GM12878 (cell line): ENCODE measurements at regions not wholly inside any gene's neighbourhood (a gene's known extent, or its start where the extent isn't known, plus 50 kb on each side); places are given as distances from the start of the nearest gene placed in this dataset.

Experiments used
- ATAC-seq: fragments of 200-7000 bp; cut with Tn5 transposase; 3 replicates; pipeline ENCODE4 v1.9.1; 2020; ENCODE audit warnings: mild to moderate bottlenecking, moderate library complexity
- BruUV-seq: library from RNA; stranded (reverse); fragments of 400-500 nt; replicated peaks from 2 replicates; lab custom pipeline; 2021; lab: Mats Ljungman, UMichigan
- CTCF ChIA-PET: fragments of 300-600 bp; sonication (Branson Sonifier 250); formaldehyde crosslinking; extraction: SDS; loops from one replicate; lab custom pipeline; 2021; ENCODE audit warnings: inconsistent platforms; lab: Yijun Ruan, JAX
- POLR2A ChIA-PET: fragments of 350-600 bp; formaldehyde crosslinking; extraction: SDS; loops from one replicate; lab custom pipeline; 2021; ENCODE audit warnings: inconsistent platforms; lab: Charles Lee
- RAD21 ChIA-PET: fragments of 300-600 bp; sonication (Branson Sonifier 250); formaldehyde crosslinking; loops from one replicate; lab custom pipeline; 2023; ENCODE audit warnings: antibody characterized with exemption; ENCODE audit not compliant: unreplicated experiment; lab: Charles Lee
- SMC1A ChIA-PET: fragments of 300-600 bp; sonication (Branson Sonifier 250); formaldehyde crosslinking; loops from one replicate; lab custom pipeline; 2023; ENCODE audit not compliant: unreplicated experiment, uncharacterized antibody; lab: Charles Lee
- DNase-seq: peaks from one replicate; pipeline ENCODE4 v3.0.0-alpha.2; 2011; ENCODE audit warnings: low read depth, low spot score
- FAIRE-seq: peaks from 3 replicates; lab custom pipeline; 2011; peaks lifted over from hg19 to GRCh38; lab: Jason Lieb, UNC
- H2AFZ ChIP-seq: 2 replicates; pipeline ENCODE4 v1.6.0; 2011; ENCODE audit warnings: low read depth, low read length, control low read depth; ENCODE audit not compliant: control insufficient read depth
- H3K27ac ChIP-seq: 2 replicates; pipeline ENCODE4 v1.5.1; 2011; ENCODE audit warnings: control low read depth; ENCODE audit not compliant: control insufficient read depth, insufficient read depth
- H3K27me3 ChIP-seq, 2 experiments: replicated peaks in 1 of 2; 2 replicates each; pipeline versions ENCODE4 v1.6.0 to v1.6.1; 2011; ENCODE audit warnings: low read length in 1 of 2; ENCODE audit not compliant: control insufficient read depth in 2 of 2, insufficient read depth in 2 of 2
- H3K36me3 ChIP-seq, 2 experiments: 2 replicates each; pipeline ENCODE4 v1.5.1; 2011; ENCODE audit warnings: low read length in 1 of 2; ENCODE audit not compliant: control insufficient read depth in 2 of 2, insufficient read depth in 2 of 2
- H3K4me1 ChIP-seq: 2 replicates; pipeline ENCODE4 v1.6.1; 2011; ENCODE audit warnings: mild to moderate bottlenecking, low read length, moderate library complexity, mixed read lengths; ENCODE audit not compliant: control insufficient read depth, insufficient read depth
- H3K4me2 ChIP-seq: 2 replicates; pipeline ENCODE4 v1.6.0; 2011; ENCODE audit warnings: control low read depth; ENCODE audit not compliant: control insufficient read depth, insufficient read depth
- H3K4me3 ChIP-seq: fragments of 200-600 bp; sonication (generic); 2 replicates; pipeline ENCODE4 v1.5.1; 2016
- H3K79me2 ChIP-seq: 2 replicates; pipeline ENCODE4 v1.6.0; 2011; ENCODE audit warnings: low read length; ENCODE audit not compliant: control insufficient read depth, insufficient read depth
- H3K9ac ChIP-seq: 2 replicates; pipeline ENCODE4 v1.8.0; 2011; ENCODE audit warnings: low read length, control low read depth, mixed read lengths; ENCODE audit not compliant: control insufficient read depth, insufficient read depth
- H3K9me3 ChIP-seq: replicated peaks from 3 replicates; pipeline ENCODE4 v1.5.1; 2011; ENCODE audit warnings: mild to moderate bottlenecking, low read length; ENCODE audit not compliant: control insufficient read depth, insufficient read depth
- H4K20me1 ChIP-seq: 2 replicates; pipeline ENCODE4 v1.6.0; 2011; ENCODE audit not compliant: control insufficient read depth, insufficient read depth
- CBFB ChIP-seq: IDR thresholded peaks from 2 replicates; pipeline ENCODE4 v1.6.1; 2016; ENCODE audit warnings: antibody characterized with exemption, low read depth
- CHD2 ChIP-seq: IDR thresholded peaks from 2 replicates; pipeline ENCODE4 v1.6.1; 2011; ENCODE audit warnings: low read depth, low read length, improper control_type of control experiment, borderline replicate concordance
- CREB1 ChIP-seq: IDR thresholded peaks from 2 replicates; pipeline ENCODE4 v1.6.1; 2012; ENCODE audit warnings: low read depth, mild to moderate bottlenecking, inconsistent platforms
- EP300 ChIP-seq, 2 experiments: fragments of 150-350 bp in 1 of 2; IDR thresholded peaks; 2 replicates each; pipeline ENCODE4 v1.6.1; 2011 to 2012; ENCODE audit warnings: low read depth in 2 of 2, low read length in 2 of 2, borderline replicate concordance in 1 of 2, improper control_type of control experiment in 1 of 2, inconsistent platforms in 1 of 2; ENCODE audit not compliant: control insufficient read depth in 1 of 2
- HDGF ChIP-seq: fragments of 450-650 bp; IDR thresholded peaks from 2 replicates; pipeline ENCODE4 v1.6.1; 2016; ENCODE audit warnings: antibody characterized with exemption
- IKZF1 ChIP-seq: fragments of 450-650 bp; conservative IDR thresholded peaks from 2 replicates; pipeline ENCODE4 v1.6.1; 2017; ENCODE audit warnings: antibody characterized with exemption, mild to moderate bottlenecking
- NR2C1 ChIP-seq: fragments of 450-650 bp; IDR thresholded peaks from 2 replicates; pipeline ENCODE4 v1.6.1; 2017; ENCODE audit warnings: antibody characterized with exemption, mild to moderate bottlenecking, moderate library complexity
- NR2F1 ChIP-seq: fragments of 450-650 bp; conservative IDR thresholded peaks from 2 replicates; pipeline ENCODE4 v1.6.1; 2017; ENCODE audit warnings: mild to moderate bottlenecking
- PML ChIP-seq: IDR thresholded peaks from 2 replicates; pipeline ENCODE4 v1.6.1; 2012; ENCODE audit warnings: low read length, inconsistent platforms
- SMAD5 ChIP-seq: IDR thresholded peaks from 2 replicates; pipeline ENCODE4 v1.6.1; 2016; ENCODE audit warnings: antibody characterized with exemption, low read depth
- YY1 ChIP-seq: IDR thresholded peaks from 2 replicates; pipeline ENCODE4 v1.6.1; 2011; ENCODE audit warnings: low read depth, mild to moderate bottlenecking, low read length
- WGBS: methylation state at CpG from one replicate; pipeline ENCODE4 v1.1.6; 2016; ENCODE audit warnings: low lambda C conversion rate; ENCODE audit not compliant: insufficient replicate concordance, insufficient coverage; ENCODE audit errors: missing lambda C conversion rate; 5-methylcytosine and 5-hydroxymethylcytosine counted together
- in situ Hi-C: fragments of 300-500 bp; cut with MboI; formaldehyde crosslinking; loops from 9 replicates; pipeline ENCODE4 v1.14.3; 2018; ENCODE audit warnings: mixed read lengths
- intact Hi-C: fragments of 100-400 bp; cut with micrococcal nuclease; formaldehyde crosslinking; loops from one replicate; pipeline ENCODE4 v1.14.2; 2022; ENCODE audit not compliant: unreplicated experiment
- TF ChIP-seq, protein P1 (sequence below): IDR thresholded peaks from 2 replicates; pipeline ENCODE4 v1.6.1; 2011; ENCODE audit warnings: low read depth, low read length, improper control_type of control experiment, borderline replicate concordance
- TF ChIP-seq, protein P2 (sequence below): fragments of 150-350 bp; IDR thresholded peaks from 2 replicates; pipeline ENCODE4 v1.6.1; 2014; ENCODE audit warnings: mild to moderate bottlenecking, low read depth, low read length
- TF ChIP-seq, protein P3 (sequence below): fragments of 450-650 bp; IDR thresholded peaks from 2 replicates; pipeline ENCODE4 v1.6.1; 2018; ENCODE audit warnings: mild to moderate bottlenecking, low read depth, moderate library complexity; ENCODE audit not compliant: partially characterized antibody

DNA sequence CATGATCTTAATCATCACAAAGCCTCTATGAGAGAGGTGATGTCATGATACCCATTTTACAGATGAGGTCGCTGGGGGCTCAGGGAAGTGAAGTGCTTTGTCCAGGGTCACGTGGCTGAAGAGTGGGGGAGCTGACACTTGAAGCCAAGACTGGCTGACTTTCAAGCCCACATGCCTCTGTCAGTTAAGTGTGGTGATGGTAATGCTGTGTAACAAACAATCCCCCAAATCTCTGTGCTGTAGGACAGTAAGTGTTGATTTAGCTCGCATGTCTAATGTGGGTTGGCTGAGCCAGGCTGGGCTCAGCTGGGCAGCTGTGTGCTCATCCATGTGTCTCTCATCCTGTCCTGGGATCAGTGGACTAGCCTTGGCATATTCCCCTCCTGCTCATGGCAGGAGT, 87.1 kb upstream of the GRK3 start:
- Histone ChIP-seq H3K27me3 (no peaks in the 10 kb centered on the region), H3K9ac (no peak overlapping the region), H3K79me2 (no peaks in the 10 kb centered on the region), H3K27ac (no peak overlapping the region), H3K9me3 (no peaks in the 10 kb centered on the region; the same call in 2 of the 3 replicates), H3K4me1 (peaks cover 4% of the 10 kb centered on the region), H4K20me1 (no peaks in the 10 kb centered on the region), H3K4me2 (no peak overlapping the region), H3K4me3 (no peak overlapping the region), H2AFZ (no peak overlapping the region), H3K36me3 (no peaks in the 10 kb centered on the region; a peak in 1 of 4 replicates)
- ChIA-PET RAD21 (interaction anchor here (1.7 kb wide), 1 partner anchor 8 kb away, joined by 3 read pairs; no protein-coding TSS in a partner anchor), SMC1A (interaction anchor here (2.0 kb wide), 1 partner anchor 16 kb away, joined by 6 read pairs; no protein-coding TSS in a partner anchor), POLR2A (interaction anchor here (1.1 kb wide), 1 partner anchor 26 kb away, joined by 3 read pairs; no protein-coding TSS in a partner anchor), CTCF (interaction anchor here (1.8 kb wide), 1 partner anchor 26 kb away, joined by 4 read pairs; no protein-coding TSS in a partner anchor)
- BruUV-seq, result no TSS peak
- ATAC-seq, result no peak
- TF ChIP-seq SMAD5 (no peak), CHD2 (no peak), NR2C1 (no peak), PML (no peak), IKZF1 (no peak), HDGF (no peak), NR2F1 (no peak), EP300 (IDR thresholded peaks at IDR 0.05; ENCODE audit: borderline replicate concordance in 1 of 2, control insufficient read depth in 1 of 2, low read depth in 2 of 2, low read length in 2 of 2) (no peak), YY1 (no peak), CBFB (no peak), CREB1 (no peak)
- TF ChIP-seq, protein P1, sequence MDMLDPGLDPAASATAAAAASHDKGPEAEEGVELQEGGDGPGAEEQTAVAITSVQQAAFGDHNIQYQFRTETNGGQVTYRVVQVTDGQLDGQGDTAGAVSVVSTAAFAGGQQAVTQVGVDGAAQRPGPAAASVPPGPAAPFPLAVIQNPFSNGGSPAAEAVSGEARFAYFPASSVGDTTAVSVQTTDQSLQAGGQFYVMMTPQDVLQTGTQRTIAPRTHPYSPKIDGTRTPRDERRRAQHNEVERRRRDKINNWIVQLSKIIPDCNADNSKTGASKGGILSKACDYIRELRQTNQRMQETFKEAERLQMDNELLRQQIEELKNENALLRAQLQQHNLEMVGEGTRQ, result no peak
- TF ChIP-seq, protein P2, sequence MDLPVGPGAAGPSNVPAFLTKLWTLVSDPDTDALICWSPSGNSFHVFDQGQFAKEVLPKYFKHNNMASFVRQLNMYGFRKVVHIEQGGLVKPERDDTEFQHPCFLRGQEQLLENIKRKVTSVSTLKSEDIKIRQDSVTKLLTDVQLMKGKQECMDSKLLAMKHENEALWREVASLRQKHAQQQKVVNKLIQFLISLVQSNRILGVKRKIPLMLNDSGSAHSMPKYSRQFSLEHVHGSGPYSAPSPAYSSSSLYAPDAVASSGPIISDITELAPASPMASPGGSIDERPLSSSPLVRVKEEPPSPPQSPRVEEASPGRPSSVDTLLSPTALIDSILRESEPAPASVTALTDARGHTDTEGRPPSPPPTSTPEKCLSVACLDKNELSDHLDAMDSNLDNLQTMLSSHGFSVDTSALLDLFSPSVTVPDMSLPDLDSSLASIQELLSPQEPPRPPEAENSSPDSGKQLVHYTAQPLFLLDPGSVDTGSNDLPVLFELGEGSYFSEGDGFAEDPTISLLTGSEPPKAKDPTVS, result no peak
- TF ChIP-seq, protein P3, sequence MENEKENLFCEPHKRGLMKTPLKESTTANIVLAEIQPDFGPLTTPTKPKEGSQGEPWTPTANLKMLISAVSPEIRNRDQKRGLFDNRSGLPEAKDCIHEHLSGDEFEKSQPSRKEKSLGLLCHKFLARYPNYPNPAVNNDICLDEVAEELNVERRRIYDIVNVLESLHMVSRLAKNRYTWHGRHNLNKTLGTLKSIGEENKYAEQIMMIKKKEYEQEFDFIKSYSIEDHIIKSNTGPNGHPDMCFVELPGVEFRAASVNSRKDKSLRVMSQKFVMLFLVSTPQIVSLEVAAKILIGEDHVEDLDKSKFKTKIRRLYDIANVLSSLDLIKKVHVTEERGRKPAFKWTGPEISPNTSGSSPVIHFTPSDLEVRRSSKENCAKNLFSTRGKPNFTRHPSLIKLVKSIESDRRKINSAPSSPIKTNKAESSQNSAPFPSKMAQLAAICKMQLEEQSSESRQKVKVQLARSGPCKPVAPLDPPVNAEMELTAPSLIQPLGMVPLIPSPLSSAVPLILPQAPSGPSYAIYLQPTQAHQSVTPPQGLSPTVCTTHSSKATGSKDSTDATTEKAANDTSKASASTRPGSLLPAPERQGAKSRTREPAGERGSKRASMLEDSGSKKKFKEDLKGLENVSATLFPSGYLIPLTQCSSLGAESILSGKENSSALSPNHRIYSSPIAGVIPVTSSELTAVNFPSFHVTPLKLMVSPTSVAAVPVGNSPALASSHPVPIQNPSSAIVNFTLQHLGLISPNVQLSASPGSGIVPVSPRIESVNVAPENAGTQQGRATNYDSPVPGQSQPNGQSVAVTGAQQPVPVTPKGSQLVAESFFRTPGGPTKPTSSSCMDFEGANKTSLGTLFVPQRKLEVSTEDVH, result no peak
- intact Hi-C loops (no loop called here), in situ Hi-C loops (loop anchor here (5.0 kb wide), 1 partner anchor 865 kb away; no protein-coding TSS in a partner anchor)
- 88% methylated on average over 3 of the region's 3 CpGs for WGBS
- DNase-seq, result no peak
- FAIRE-seq, result no peak
